GM21515 (cell line): ENCODE measurements at regions not wholly inside any gene's neighbourhood (a gene's known extent, or its start where the extent isn't known, plus 50 kb on each side); places are given as distances from the start of the nearest gene placed in this dataset.
"Not testable (repeated sequence)": the region's sequence is repeated elsewhere in the genome, so short reads cannot be mapped to it uniquely, and the experiment has no call there.

ENCODE experiments used
- ATAC-seq: cut with Tn5 transposase; IDR thresholded peaks from one replicate; pipeline ENCODE4 v1.9.1; 2021; ENCODE audit not compliant: unreplicated experiment

DNA sequence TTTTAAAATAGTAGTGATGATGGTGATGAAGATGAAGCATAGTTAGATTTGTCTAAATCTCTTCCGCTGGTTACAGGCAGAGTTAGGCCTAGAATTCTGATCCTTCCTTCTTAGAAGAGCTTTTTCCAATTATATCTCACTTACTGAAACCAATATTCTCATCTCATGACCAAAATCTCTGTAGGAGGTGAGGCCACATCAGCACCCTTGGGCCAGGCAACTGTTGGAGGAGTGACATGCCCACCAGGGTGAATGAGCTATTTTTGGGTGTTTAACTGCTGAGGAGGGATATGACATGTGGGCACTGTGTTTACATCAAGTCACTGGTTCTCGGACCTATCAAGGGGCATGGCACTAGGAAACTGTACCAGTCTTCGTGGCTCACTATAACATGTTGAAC, 102.2 kb upstream of the SLC24A3 start:
- ATAC-seq = no peak

- ATAC-seq = no peak
Measured at GRCh38 chr20:19110881-19111460, 101.5 kb upstream of the SLC24A3 start.

- no peak for ATAC-seq
Measured at GRCh38 chr20:19112828-19113227, 99.6 kb upstream of the SLC24A3 start.

- ATAC-seq = no peak
Measured at GRCh38 chr20:19113343-19113930, 99.0 kb upstream of the SLC24A3 start.

- ATAC-seq = no peak
Measured at GRCh38 chr20:19114410-19114809, 98.0 kb upstream of the SLC24A3 start.

DNA sequence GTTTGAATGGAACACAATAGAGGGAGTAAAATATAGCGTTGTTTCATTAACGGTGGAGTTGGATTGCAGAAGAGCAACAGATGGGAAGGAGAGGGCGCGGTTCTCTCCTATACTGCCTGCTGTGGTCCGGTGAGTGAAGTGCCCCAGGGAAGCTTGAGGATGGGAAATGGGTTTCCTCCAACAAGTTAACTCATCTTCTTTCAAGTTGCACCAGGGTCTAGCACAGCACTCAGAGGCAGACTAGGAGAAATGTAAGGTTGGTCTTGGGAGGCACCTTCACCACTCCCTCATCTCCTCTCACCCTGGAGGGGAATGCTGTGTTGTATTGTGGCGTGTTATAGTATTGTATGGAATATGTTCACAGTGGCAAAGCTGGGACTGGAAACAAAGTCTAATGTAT, 96.9 kb upstream of the SLC24A3 start:
- no peak for ATAC-seq

- ATAC-seq = no peak
Measured at GRCh38 chr20:19120011-19120410, 92.4 kb upstream of the SLC24A3 start.

GRCh38 chr20:19120569-19120968, 91.9 kb upstream of the SLC24A3 start:
- no peak for ATAC-seq

GRCh38 chr20:19121463-19121862, 91.0 kb upstream of the SLC24A3 start:
- no peak for ATAC-seq

DNA sequence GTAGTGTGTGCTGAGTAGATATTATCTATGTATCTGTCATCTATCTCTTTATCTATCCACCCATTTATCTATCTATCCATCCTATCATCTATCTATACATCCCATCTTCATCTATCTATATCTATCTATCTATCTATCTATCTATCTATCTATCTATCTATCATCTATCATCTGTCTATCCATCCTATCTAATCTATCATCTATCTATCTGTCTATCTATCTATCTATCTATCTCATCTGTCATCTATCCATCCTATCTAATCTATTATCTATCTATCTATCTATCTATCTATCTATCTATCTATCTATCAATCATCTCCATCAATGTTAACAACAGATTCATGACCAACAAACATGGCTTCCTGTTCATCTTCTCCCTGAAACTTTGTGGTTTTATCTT, 90.5 kb upstream of the SLC24A3 start:
- no peak for ATAC-seq

- no peak for ATAC-seq
Measured at GRCh38 chr20:19122395-19122794, 90.0 kb upstream of the SLC24A3 start.

- ATAC-seq = no peak
Measured at GRCh38 chr20:19125508-19125907, 86.9 kb upstream of the SLC24A3 start.

GRCh38 chr20:19129306-19129705, 83.1 kb upstream of the SLC24A3 start:
- ATAC-seq = no peak

DNA sequence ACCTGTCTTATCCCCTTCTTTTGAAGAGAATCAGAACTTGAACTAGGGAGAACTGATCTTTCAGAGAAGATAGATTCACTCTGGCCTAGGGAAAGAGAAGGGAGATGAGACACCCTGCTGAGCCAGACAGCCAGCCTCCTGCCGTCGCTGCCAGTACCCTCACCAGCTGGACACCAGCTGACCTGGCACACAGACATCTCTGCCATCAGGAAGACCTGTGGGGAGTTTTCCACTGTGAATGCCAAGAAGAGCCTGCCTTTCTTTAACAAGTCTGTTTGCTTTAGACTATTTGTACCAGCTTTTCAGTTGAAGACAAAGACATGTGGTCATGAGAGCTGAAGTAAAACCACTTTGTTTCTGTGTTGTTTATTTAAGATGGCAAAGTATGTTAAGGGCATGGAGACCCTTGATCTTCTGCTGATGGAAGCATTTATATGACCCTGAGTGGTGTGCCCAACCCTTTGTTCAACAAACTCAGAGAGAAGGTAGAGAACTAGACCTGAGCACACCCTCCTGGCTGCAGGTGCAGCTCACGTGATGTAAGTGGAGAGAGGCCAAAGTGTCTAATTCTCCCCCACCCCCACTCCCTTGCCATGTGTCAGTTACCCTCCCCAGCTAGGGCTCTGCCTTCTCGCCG, 82.3 kb upstream of the SLC24A3 start:
- ATAC-seq = no peak

DNA sequence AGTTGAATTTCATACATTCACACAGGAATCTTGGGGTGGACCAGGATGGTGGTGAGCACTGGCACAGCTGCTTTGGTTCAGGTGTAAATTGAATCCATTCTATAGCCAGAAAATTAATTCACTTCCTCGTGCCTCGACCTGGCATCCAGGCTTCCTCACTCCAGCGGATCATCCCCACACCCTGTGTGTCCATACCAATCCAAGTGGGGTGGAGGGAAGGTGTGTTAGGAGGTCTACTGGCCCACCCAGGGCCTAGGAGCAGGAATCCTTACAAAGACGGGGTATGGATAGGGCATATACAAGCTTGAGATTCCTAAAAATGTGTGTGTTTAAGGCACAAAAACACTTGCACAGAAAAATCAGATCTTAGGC, 81.8 kb upstream of the SLC24A3 start:
- ATAC-seq = no peak

DNA sequence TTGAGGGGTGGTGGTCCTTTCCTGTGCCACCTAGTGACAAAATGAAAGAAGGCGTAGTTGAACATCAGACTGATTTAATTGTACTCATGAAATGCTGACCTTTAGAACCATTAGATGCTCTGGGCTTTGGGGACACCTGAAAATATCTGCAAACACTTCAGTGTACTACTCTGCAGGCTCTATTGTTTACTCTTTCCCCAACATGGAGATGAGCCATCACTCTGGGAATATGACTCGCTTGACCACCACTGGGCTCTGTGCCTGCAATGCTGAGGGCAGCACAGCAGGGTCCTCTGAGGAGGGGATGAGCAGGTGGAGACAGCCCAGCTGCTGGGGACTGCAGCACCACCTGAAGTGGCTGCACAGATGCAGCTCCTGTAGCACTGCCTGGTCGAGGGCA, 74.8 kb upstream of the SLC24A3 start:
- ATAC-seq = no peak

DNA sequence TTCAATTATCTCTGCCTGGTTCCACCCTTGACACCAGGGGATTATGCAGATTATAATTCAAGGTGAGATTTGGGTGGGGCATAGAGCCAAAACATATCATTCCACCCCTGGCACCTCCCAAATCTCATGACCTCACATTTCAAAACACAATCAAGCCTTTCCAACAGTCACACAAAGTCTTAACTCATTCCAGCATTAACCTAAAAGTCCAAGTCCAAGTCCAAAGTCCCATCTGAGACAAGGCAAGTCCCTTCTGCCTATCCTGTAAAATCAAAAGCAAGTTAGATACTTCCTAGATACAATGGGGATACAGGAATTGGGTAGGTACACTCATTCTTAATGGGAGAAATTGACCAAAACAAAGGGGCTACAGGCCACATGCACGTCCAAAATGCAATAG, 73.7 kb upstream of the SLC24A3 start:
- ATAC-seq = no peak

DNA sequence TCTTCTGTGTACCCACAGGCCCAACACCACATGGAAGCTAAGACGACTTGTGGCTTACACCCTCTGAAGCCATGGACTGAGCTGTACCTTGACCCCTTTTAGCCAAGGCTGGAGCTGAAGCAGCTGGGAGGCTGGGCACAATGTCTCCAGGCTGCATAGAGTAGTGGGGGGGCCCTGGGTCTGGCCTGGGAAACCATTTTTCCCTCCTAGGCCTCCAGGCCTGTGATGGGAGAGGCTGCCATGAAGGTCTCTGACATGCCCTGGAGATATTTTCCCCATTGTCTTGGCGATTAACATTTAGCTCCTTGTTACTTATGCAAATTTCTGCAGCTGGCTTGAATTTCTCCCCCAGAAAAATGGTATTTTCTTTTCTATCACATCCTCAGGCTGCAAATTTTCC, 72.9 kb upstream of the SLC24A3 start:
- not testable (repeated sequence) for ATAC-seq

- no peak for ATAC-seq
Measured at GRCh38 chr20:19141998-19142397, 70.4 kb upstream of the SLC24A3 start.

GRCh38 chr20:19143890-19144289, 68.6 kb upstream of the SLC24A3 start:
- ATAC-seq = no peak

DNA sequence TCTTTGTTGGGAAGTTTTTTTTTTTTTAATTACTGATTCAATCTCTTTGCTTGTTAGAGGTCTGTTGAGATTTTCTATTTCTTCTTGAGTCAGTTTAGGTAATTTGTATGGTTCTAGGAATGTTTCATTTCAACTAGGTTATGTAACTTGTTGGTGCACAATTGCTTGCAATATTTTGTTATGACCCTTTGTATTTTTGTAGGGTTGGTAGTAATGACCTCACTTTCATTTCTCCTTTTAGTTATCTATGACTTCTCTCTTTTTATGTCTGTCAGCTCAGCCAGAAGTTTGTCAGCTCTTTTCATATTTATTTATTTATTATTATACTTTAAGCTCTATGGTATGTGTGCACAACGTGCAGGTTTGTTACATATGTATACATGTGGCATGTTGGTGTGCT, 51.1 kb upstream of the SLC24A3 start:
- no peak for ATAC-seq
